Pancreas (tissue), 10 donors: ENCODE measurements at regions not wholly inside any gene's neighbourhood (a gene's known extent, or its start where the extent isn't known, plus 50 kb on each side); places are given as distances from the start of the nearest gene placed in this dataset.

ENCODE experiments used
- ATAC-seq, 4 donors: fragments of 200-7000 bp; cut with Tn5 transposase; one replicate each; pipeline versions ENCODE4 v1.8.0 to v1.9.1; 2020; ENCODE audit warnings: mild to moderate bottlenecking in 4 of 4, moderate library complexity in 4 of 4
- DNase-seq, 6 donors: peaks; one replicate each; pipeline ENCODE4 v3.0.0-alpha.2; 2020
- FAIRE-seq: peaks from 2 replicates; lab custom pipeline; 2012; peaks lifted over from hg19 to GRCh38; lab: Jason Lieb, UNC
- H3K27ac ChIP-seq, 4 donors: fragments of 200-600 bp; sonication (generic); 1 replicate in 3 of 4; 2 replicates in 1 of 4; pipeline versions ENCODE4 v1.5.0 to v1.8.0; 2020
- H3K27me3 ChIP-seq, 4 donors: fragments of 200-600 bp; one replicate each; pipeline ENCODE4 v1.8.0; 2021
- H3K36me3 ChIP-seq, 3 donors: fragments of 200-600 bp; sonication (generic) in 1 of 3; one replicate each; pipeline versions ENCODE4 v1.5.0 to v1.8.0; 2020 to 2021
- H3K4me1 ChIP-seq, 3 donors: fragments of 200-600 bp; one replicate each; pipeline ENCODE4 v1.8.0; 2021
- H3K4me3 ChIP-seq, 4 donors: fragments of 200-600 bp; sonication (generic) in 2 of 4; one replicate each; pipeline versions ENCODE4 v1.5.0 to v1.8.0; 2020 to 2021
- H3K9me3 ChIP-seq, 4 donors: fragments of 200-600 bp; one replicate each; pipeline ENCODE4 v1.8.0; 2021
- WGBS, 2 donors: extraction: QIAGEN DNeasy Blood & Tissue Kit; methylation state at CpG; one replicate each; pipeline ENCODE4 v1.1.7; 2013; 5-methylcytosine and 5-hydroxymethylcytosine counted together
- intact Hi-C, 3 donors: fragments of 100-400 bp; cut with DNase I; formaldehyde crosslinking; loops; one replicate each; pipeline versions ENCODE4 v1.11.1 to v1.14.2; 2022
- TF ChIP-seq, protein P1 (sequence below), 4 donors: fragments of 200-600 bp; sonication (generic) in 3 of 4; IDR thresholded peaks; one replicate each; pipeline versions ENCODE4 v1.5.0 to v1.8.0; 2021; ENCODE audit warnings: antibody characterized with exemption in 4 of 4
- donor health status: healthy with polysubstance abuse.
- donor health status: DM: no; HTN: no; CAD: no; lungs with moderate emphysema.
- donor health status: DM: no; HTN: no; CAD: no.
- donor health status: control.
- donor health status: control.
- donor health status: Bipolar disorder and iron deficiency.
- donor health status: DM: yes; HTN: yes; CAD: no.
- donor health status: DM: no; HTN: no; CAD: no.
- donor health status: DM: no; HTN: no; CAD: no.
- donor health status: DM: yes; HTN: yes; CAD: no.

DNA sequence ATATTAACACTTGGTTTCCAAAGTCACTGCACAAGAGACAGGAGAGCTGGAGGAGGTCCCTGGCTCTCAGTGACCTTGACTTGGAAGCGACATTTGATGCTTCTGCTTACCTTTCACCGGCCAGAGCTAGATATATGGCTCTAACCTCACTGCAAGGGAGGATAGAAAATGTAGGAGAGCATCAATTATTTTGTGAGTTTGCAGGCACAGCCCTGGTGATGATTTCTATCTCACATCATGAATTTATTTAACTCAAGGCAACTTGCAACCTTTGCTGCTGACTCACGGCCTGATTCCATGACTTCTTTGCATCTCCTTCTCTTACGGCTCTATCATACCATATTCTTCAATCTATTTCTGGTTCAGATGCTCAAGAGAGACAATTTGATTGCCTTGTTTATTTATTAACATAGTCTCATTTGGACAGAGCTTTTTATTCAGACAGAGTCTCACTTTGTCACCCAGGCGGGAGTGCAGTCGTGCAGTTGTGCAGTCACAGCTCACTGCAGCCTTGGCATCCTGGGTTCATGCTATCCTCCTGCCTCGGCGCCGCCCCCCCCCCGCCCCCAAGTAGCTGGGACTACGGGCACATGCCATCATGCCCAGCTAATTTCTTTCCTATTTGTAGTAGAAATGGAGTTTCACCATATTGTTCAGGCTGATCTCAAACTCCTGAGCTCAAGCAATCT lies 196.0 kb downstream of the REEP3 start:
- FAIRE-seq (no peak), ATAC-seq (no peak), DNase-seq (no peak)
- H3K36me3 ChIP-seq = no peaks in the 10 kb centered on the region
- no peaks in the 10 kb centered on the region for H3K27me3 ChIP-seq
- no peaks in the 10 kb centered on the region for H3K9me3 ChIP-seq
- WGBS, 2 donors = 80 to 81% methylated on average over 10 to 11 of the region's 11 CpGs
- H3K4me1 ChIP-seq = peaks cover 20 to 38% (median 31%) of the 10 kb centered on the region in 3 donors
- TF ChIP-seq, protein P1, sequence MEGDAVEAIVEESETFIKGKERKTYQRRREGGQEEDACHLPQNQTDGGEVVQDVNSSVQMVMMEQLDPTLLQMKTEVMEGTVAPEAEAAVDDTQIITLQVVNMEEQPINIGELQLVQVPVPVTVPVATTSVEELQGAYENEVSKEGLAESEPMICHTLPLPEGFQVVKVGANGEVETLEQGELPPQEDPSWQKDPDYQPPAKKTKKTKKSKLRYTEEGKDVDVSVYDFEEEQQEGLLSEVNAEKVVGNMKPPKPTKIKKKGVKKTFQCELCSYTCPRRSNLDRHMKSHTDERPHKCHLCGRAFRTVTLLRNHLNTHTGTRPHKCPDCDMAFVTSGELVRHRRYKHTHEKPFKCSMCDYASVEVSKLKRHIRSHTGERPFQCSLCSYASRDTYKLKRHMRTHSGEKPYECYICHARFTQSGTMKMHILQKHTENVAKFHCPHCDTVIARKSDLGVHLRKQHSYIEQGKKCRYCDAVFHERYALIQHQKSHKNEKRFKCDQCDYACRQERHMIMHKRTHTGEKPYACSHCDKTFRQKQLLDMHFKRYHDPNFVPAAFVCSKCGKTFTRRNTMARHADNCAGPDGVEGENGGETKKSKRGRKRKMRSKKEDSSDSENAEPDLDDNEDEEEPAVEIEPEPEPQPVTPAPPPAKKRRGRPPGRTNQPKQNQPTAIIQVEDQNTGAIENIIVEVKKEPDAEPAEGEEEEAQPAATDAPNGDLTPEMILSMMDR (IDR thresholded peaks at IDR 0.05) = no peak
- no peak overlapping the region for H3K4me3 ChIP-seq
- intact Hi-C loops = loop anchor here in 1 of 3 donors (5.0 kb wide), 1 partner anchor 85 kb away; no protein-coding TSS in a partner anchor
- H3K27ac ChIP-seq = no peak overlapping the region

DNA sequence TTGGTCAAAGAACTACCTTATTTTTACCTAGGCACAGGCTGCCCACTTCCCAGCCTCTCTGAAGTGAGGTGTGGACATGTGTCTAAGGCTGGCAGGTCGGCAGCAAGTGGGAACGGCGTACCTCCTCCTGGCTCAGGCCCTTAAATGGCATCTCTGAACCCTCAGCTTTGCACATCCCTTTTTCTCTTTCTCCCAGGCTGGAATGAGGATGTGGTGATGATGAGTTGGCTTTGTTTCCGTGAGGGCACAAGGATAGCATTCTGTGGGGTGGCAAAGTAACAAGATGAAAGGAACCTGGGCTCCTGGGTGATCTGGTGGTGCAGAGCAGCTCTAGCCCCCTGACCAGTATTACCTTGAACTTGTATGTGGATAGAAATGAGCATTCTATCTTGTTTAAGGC lies 196.8 kb downstream of the REEP3 start:
- H3K4me1 ChIP-seq = peaks cover 14 to 29% (median 24%) of the 10 kb centered on the region in 3 donors
- H3K4me3 ChIP-seq = no peak overlapping the region
- ATAC-seq (no peak), FAIRE-seq (no peak), DNase-seq (no peak)
- no peak overlapping the region for H3K27ac ChIP-seq
- H3K9me3 ChIP-seq = no peaks in the 10 kb centered on the region
- no peaks in the 10 kb centered on the region for H3K36me3 ChIP-seq
- intact Hi-C loops = loop anchor here in 1 of 3 donors (5.0 kb wide), 1 partner anchor 86 kb away; no protein-coding TSS in a partner anchor
- 84 to 92% methylated on average over 4 of the region's 4 CpGs for whole genome bisulfite sequencing, 2 donors
- TF ChIP-seq, protein P1 (IDR thresholded peaks at IDR 0.05) = no peak
- no peaks in the 10 kb centered on the region for H3K27me3 ChIP-seq

DNA sequence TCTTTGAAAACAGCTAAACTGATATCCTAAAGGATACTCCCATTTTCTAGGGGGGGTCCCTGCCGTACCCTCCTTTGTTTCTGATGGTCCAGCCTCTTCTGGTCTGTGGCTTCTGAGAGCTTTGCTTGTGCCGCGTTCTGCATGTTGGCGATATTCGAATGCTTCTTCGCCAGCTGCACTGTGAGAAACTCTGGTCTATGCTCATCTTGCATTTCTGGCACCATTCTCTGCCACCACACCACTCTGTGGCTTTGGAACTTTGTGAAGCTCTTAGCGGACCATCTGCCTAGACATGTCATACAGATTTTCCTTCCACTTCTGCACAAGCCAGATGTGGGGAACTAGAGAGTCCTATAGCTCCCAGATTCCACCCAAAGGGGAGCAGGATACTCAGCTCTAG lies 197.2 kb downstream of the REEP3 start:
- Histone ChIP-seq H3K4me1 (peaks cover 10 to 25% (median 20%) of the 10 kb centered on the region in 3 donors), H3K27ac (no peak overlapping the region), H3K9me3 (no peaks in the 10 kb centered on the region), H3K27me3 (no peaks in the 10 kb centered on the region), H3K4me3 (no peak overlapping the region), H3K36me3 (no peaks in the 10 kb centered on the region)
- intact Hi-C loops = loop anchor here in 1 of 3 donors (5.0 kb wide), 1 partner anchor 86 kb away; no protein-coding TSS in a partner anchor
- ATAC-seq = no peak
- DNase-seq = no peak
- TF ChIP-seq, protein P1 (IDR thresholded peaks at IDR 0.05) = no peak
- 80 to 91% methylated on average over 7 of the region's 7 CpGs for WGBS, 2 donors
- FAIRE-seq = no peak

DNA sequence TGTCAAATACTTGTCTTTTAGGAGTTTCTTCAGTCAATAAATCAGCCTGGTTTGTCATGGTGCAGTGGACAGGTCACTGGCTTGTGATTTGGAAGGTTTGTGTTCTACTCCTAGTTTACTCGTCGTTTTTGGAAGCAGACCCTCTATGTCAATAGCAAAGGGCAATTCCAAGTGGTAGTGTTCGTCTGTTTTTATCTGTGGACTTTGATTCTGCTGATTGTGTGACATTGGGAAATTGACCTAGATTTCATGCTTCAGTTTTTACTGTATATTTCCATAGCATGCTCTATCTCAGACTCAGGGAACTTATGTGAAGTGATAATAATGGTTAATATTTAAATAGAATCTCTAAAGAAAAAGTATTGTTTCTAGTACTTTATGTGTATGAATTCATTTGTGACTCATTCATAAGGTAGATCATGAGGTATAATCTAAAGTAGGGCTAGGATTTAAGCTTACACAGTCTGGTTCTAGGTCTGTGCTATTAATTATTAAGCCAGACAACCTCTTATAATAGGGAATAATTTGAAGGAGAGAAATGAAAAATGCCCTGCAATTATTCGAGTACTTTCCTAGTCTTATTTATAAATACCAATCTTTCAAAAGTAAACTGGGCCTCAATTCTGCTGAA lies 198.1 kb downstream of the REEP3 start:
- Histone ChIP-seq H3K27me3 (no peaks in the 10 kb centered on the region), H3K4me1 (peaks cover 6 to 17% (median 12%) of the 10 kb centered on the region in 3 donors), H3K36me3 (no peaks in the 10 kb centered on the region), H3K27ac (peak overlapping the region in 1 of 4 donors; percentile 1), H3K9me3 (no peaks in the 10 kb centered on the region), H3K4me3 (no peak overlapping the region)
- TF ChIP-seq, protein P1 (IDR thresholded peaks at IDR 0.05) = no peak
- WGBS, 2 donors = 15 to 20% methylated on average over 4 of the region's 4 CpGs
- no peak for FAIRE-seq
- ATAC-seq = peak; percentile 34 to 75 (median 72)
- no peak for DNase-seq
- intact Hi-C loops = loop anchor here in 1 of 3 donors (5.0 kb wide), 1 partner anchor 87 kb away; no protein-coding TSS in a partner anchor
